H9 (cell line): ENCODE measurements at regions not wholly inside any gene's neighbourhood (a gene's known extent, or its start where the extent isn't known, plus 50 kb on each side); places are given as distances from the start of the nearest gene placed in this dataset.

ENCODE experiments used
- DNase-seq: peaks from one replicate; pipeline ENCODE4 v3.0.0-alpha.2; 2017
- H2AFZ ChIP-seq: one replicate; pipeline ENCODE4 v1.6.1; 2013; ENCODE audit warnings: mild to moderate bottlenecking, low read length, control low read depth, moderate library complexity
- H2AK5ac ChIP-seq: 2 replicates; pipeline ENCODE4 v1.6.1; 2013; ENCODE audit warnings: low read length, control low read depth, mixed read lengths; ENCODE audit not compliant: insufficient read length
- H2BK120ac ChIP-seq: one replicate; pipeline ENCODE4 v1.6.1; 2013; ENCODE audit warnings: low read depth, mild to moderate bottlenecking, low read length, control low read depth, inconsistent platforms; ENCODE audit not compliant: poor library complexity, severe bottlenecking
- H2BK12ac ChIP-seq: 2 replicates; pipeline ENCODE4 v1.6.1; 2013; ENCODE audit warnings: low read length, control low read depth, mixed read lengths, low read depth; ENCODE audit not compliant: insufficient read length
- H2BK15ac ChIP-seq: 2 replicates; pipeline ENCODE4 v1.6.1; 2013; ENCODE audit warnings: low read depth, low read length, control low read depth
- H2BK20ac ChIP-seq: one replicate; pipeline ENCODE4 v1.6.1; 2013; ENCODE audit warnings: low read depth, mild to moderate bottlenecking, low read length, control low read depth, inconsistent platforms; ENCODE audit not compliant: poor library complexity, severe bottlenecking
- H2BK5ac ChIP-seq: 2 replicates; pipeline ENCODE4 v1.6.1; 2013; ENCODE audit warnings: low read length, control low read depth, mixed read lengths; ENCODE audit not compliant: insufficient read length
- H3K14ac ChIP-seq: 2 replicates; pipeline ENCODE4 v1.6.1; 2013; ENCODE audit warnings: low read length, control low read depth; ENCODE audit not compliant: insufficient read depth
- H3K18ac ChIP-seq: 2 replicates; pipeline ENCODE4 v1.6.1; 2013; ENCODE audit warnings: low read depth, mild to moderate bottlenecking, mixed read lengths, low read length, control low read depth; ENCODE audit not compliant: insufficient read length
- H3K23ac ChIP-seq: 2 replicates; pipeline ENCODE4 v1.6.1; 2013; ENCODE audit warnings: low read length, control low read depth, mixed read lengths, low read depth; ENCODE audit not compliant: insufficient read length
- H3K23me2 ChIP-seq: 2 replicates; pipeline ENCODE4 v1.6.1; 2013; ENCODE audit warnings: low read depth, mild to moderate bottlenecking, mixed read lengths, low read length, control low read depth; ENCODE audit not compliant: insufficient read length, poor library complexity, severe bottlenecking
- H3K27ac ChIP-seq: 2 replicates; pipeline ENCODE4 v1.5.1; 2013; ENCODE audit warnings: low read length, control low read depth, mixed read lengths, low read depth; ENCODE audit not compliant: insufficient read length
- H3K27me3 ChIP-seq: 2 replicates; pipeline ENCODE4 v1.6.1; 2013; ENCODE audit warnings: low read length, control low read depth, inconsistent platforms; ENCODE audit not compliant: insufficient read depth
- H3K4ac ChIP-seq: 2 replicates; pipeline ENCODE4 v1.6.1; 2013; ENCODE audit warnings: low read depth, mild to moderate bottlenecking, control low read depth, inconsistent platforms, low read length, moderate library complexity
- H3K4me1 ChIP-seq: 2 replicates; pipeline ENCODE4 v1.6.1; 2013; ENCODE audit warnings: low read length, control low read depth, inconsistent platforms; ENCODE audit not compliant: insufficient read depth
- H3K4me2 ChIP-seq: 2 replicates; pipeline ENCODE4 v1.6.1; 2013; ENCODE audit warnings: low read length, control low read depth, mixed read lengths; ENCODE audit not compliant: insufficient read length, insufficient read depth
- H3K56ac ChIP-seq: 2 replicates; pipeline ENCODE4 v1.6.1; 2013; ENCODE audit warnings: low read depth, mild to moderate bottlenecking, mixed read lengths, low read length, control low read depth; ENCODE audit not compliant: insufficient read length
- H3K79me1 ChIP-seq: 2 replicates; pipeline ENCODE4 v1.6.1; 2013; ENCODE audit warnings: low read depth, mild to moderate bottlenecking, moderate library complexity, low read length, control low read depth, inconsistent platforms; ENCODE audit not compliant: insufficient read depth, poor library complexity, severe bottlenecking
- H3K79me2 ChIP-seq: 2 replicates; pipeline ENCODE4 v1.6.1; 2013; ENCODE audit warnings: low read length, control low read depth, inconsistent platforms; ENCODE audit not compliant: insufficient read depth
- H3K9ac ChIP-seq: 2 replicates; pipeline ENCODE4 v1.6.1; 2013; ENCODE audit warnings: low read length, control low read depth, mixed read lengths; ENCODE audit not compliant: insufficient read length; ENCODE audit errors: extremely low read depth
- H3K9me3 ChIP-seq: one replicate; pipeline ENCODE4 v1.6.1; 2013; ENCODE audit warnings: low read depth, low read length, inconsistent platforms; ENCODE audit not compliant: control insufficient read depth
- H3T11ph ChIP-seq: one replicate; pipeline ENCODE4 v1.6.1; 2013; ENCODE audit warnings: mild to moderate bottlenecking, low read length, control low read depth, inconsistent platforms
- H4K20me1 ChIP-seq: one replicate; pipeline ENCODE4 v1.6.1; 2013; ENCODE audit not compliant: control insufficient read depth, insufficient read length, insufficient read depth
- H4K5ac ChIP-seq: 2 replicates; pipeline ENCODE4 v1.6.1; 2013; ENCODE audit warnings: low read depth, mild to moderate bottlenecking, mixed read lengths, low read length, control low read depth; ENCODE audit not compliant: insufficient read length
- H4K8ac ChIP-seq: replicated peaks from 2 replicates; pipeline ENCODE4 v1.6.1; 2013; ENCODE audit warnings: low read length, control low read depth, mixed read lengths, low read depth; ENCODE audit not compliant: insufficient read length
- H4K91ac ChIP-seq: 2 replicates; pipeline ENCODE4 v1.6.1; 2013; ENCODE audit warnings: low read depth, mild to moderate bottlenecking, moderate library complexity, mixed read lengths, low read length, control low read depth; ENCODE audit not compliant: insufficient read length
- H3K27ac Mint-ChIP-seq, 3 experiments: 2 replicates in 2 of 3; 3 replicates in 1 of 3; pipeline ENCODE4 v1.8.0; 2020 to 2021; ENCODE audit warnings: mixed read lengths in 3 of 3, mild to moderate bottlenecking in 1 of 3, moderate library complexity in 1 of 3
- H3K27me3 Mint-ChIP-seq: 2 replicates; pipeline ENCODE4 v1.8.0; 2021; ENCODE audit warnings: low read depth, mild to moderate bottlenecking, moderate library complexity, mixed read lengths
- H3K36me3 Mint-ChIP-seq, 3 experiments: 2 replicates in 2 of 3; 3 replicates in 1 of 3; pipeline ENCODE4 v1.8.0; 2020 to 2021; ENCODE audit warnings: low read depth in 3 of 3, mixed read lengths in 3 of 3; ENCODE audit not compliant: insufficient read depth in 1 of 3
- H3K4me1 Mint-ChIP-seq, 2 experiments: 2 replicates each; pipeline ENCODE4 v1.8.0; 2020; ENCODE audit warnings: mixed read lengths in 2 of 2
- H3K4me3 Mint-ChIP-seq, 2 experiments: 2 replicates in 1 of 2; 3 replicates in 1 of 2; pipeline ENCODE4 v1.8.0; 2020 to 2021; ENCODE audit warnings: mild to moderate bottlenecking in 2 of 2, mixed read lengths in 2 of 2, moderate library complexity in 1 of 2
- H3K9me3 Mint-ChIP-seq, 2 experiments: 2 replicates in 1 of 2; 3 replicates in 1 of 2; pipeline ENCODE4 v1.8.0; 2020; ENCODE audit warnings: mild to moderate bottlenecking in 2 of 2, mixed read lengths in 2 of 2, moderate library complexity in 1 of 2
- CTCF ChIP-seq: fragments of 200-600 bp; sonication (generic); conservative IDR thresholded peaks from 3 replicates; pipeline ENCODE4 v1.8.0; 2021; ENCODE audit warnings: antibody characterized with exemption, mild to moderate bottlenecking
- WGBS: extraction: QIAGEN DNeasy Blood & Tissue Kit; methylation state at CpG from one replicate; pipeline ENCODE4 v1.1.7; 2013; ENCODE audit warnings: missing lambda C conversion rate, low lambda C conversion rate, mixed read lengths; ENCODE audit not compliant: insufficient read length; ENCODE audit errors: extremely low coverage; 5-methylcytosine and 5-hydroxymethylcytosine counted together

DNA sequence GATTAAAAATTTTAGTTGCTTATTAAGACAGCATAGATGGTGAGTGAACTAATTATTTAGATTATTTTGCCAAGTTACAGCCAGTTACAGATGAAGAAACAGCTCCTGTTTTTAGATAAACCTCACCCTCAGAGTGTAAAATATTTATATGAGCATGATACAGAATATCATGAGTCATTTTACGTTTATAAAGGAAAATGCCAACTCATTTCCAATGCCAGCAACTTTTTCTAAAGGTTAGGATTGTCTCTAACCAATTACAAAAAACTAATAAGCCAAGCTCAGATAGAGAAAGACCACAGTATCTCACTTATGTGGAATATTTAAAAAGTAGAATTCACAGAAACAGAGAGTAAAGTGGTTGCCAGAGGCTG is 590.1 kb downstream of the LTN1 start:
- Histone ChIP-seq H3K27ac (no peak overlapping the region), H3K4ac (no peak overlapping the region), H3K14ac (no peak overlapping the region), H3K9ac (no peak overlapping the region), H3K23ac (no peak overlapping the region), H2BK15ac (no peak overlapping the region), H4K91ac (no peak overlapping the region), H3K18ac (no peak overlapping the region), H2BK5ac (no peak overlapping the region), H4K20me1 (no peaks in the 10 kb centered on the region), H3K4me2 (no peak overlapping the region), H2BK12ac (no peak overlapping the region), H3K27me3 (no peaks in the 10 kb centered on the region), H2AK5ac (no peak overlapping the region), H3K23me2 (no peaks in the 10 kb centered on the region), H3T11ph (no peak overlapping the region), H2BK120ac (no peak overlapping the region), H3K4me1 (no peaks in the 10 kb centered on the region), H4K8ac (no peak overlapping the region), H3K79me1 (no peaks in the 10 kb centered on the region), H2AFZ (no peak overlapping the region), H3K79me2 (no peaks in the 10 kb centered on the region), H4K5ac (no peak overlapping the region), H3K56ac (no peak overlapping the region), H3K9me3 (no peaks in the 10 kb centered on the region), H2BK20ac (no peak overlapping the region)
- no CpG with 5 or more reads among the region's 1 CpG for WGBS
- TF ChIP-seq CTCF: no peak
- Mint-ChIP-seq H3K4me3 (no peak overlapping the region), H3K27ac (peak overlapping the region in 1 of 3 experiments; percentile 14; a peak in 1 of 7 replicates), H3K27me3 (no peaks in the 10 kb centered on the region), H3K4me1 (peaks cover 0 to 4% of the 10 kb centered on the region in 2 experiments; a peak in 1 of 4 replicates), H3K9me3 (peaks cover 9 to 11% of the 10 kb centered on the region in 2 experiments), H3K36me3 (peaks cover 4 to 11% (median 7%) of the 10 kb centered on the region in 3 experiments; a peak in 5 of 7 replicates)
- DNase-seq: no peak
